ENCODE measurements at regions not wholly inside any gene's neighbourhood (a gene's known extent, or its start where the extent isn't known, plus 50 kb on each side); places are given as distances from the start of the nearest gene placed in this dataset.

- DNase-seq, result no peak
- H3K36me3 ChIP-seq, result no peaks in the 10 kb centered on the region
- no peak overlapping the region for H3K4me3 ChIP-seq
- ATAC-seq, result no peak
- H3K27me3 ChIP-seq, result no peaks in the 10 kb centered on the region
- no peaks in the 10 kb centered on the region for H3K9me3 ChIP-seq
- TF ChIP-seq CTCF (IDR thresholded peaks at IDR 0.05), result no peak
- H3K4me1 ChIP-seq, result no peaks in the 10 kb centered on the region
- intact Hi-C loops (cut with DNase I), result no loop called here
- H3K27ac ChIP-seq, result no peak overlapping the region
Observed at GRCh38 chr14:37857774-37858266, 262.4 kb downstream of the TTC6 start.

GRCh38 chr14:37858733-37859132 is 263.3 kb downstream of the TTC6 start:
- no peak for ATAC-seq
- TF ChIP-seq CTCF (IDR thresholded peaks at IDR 0.05), result no peak
- intact Hi-C loops (cut with DNase I), result no loop called here

GRCh38 chr14:37859177-37859576 is 263.7 kb downstream of the TTC6 start:
- Histone ChIP-seq H3K36me3 (no peaks in the 10 kb centered on the region), H3K27ac (no peak overlapping the region), H3K27me3 (no peaks in the 10 kb centered on the region), H3K4me1 (no peaks in the 10 kb centered on the region), H3K4me3 (no peak overlapping the region), H3K9me3 (no peaks in the 10 kb centered on the region)
- ATAC-seq, result no peak
- DNase-seq, result no peak
- intact Hi-C loops (cut with DNase I), result no loop called here
- TF ChIP-seq CTCF (IDR thresholded peaks at IDR 0.05), result no peak

More at GRCh38 chr14:37858733-37859132, 263.3 kb downstream of the TTC6 start:
- H3K4me1 ChIP-seq, result no peaks in the 10 kb centered on the region
- no peak overlapping the region for H3K4me3 ChIP-seq
- H3K27me3 ChIP-seq, result no peaks in the 10 kb centered on the region
- H3K36me3 ChIP-seq, result no peaks in the 10 kb centered on the region
- H3K9me3 ChIP-seq, result no peaks in the 10 kb centered on the region
- DNase-seq, result no peak
- no peak overlapping the region for H3K27ac ChIP-seq

- Histone ChIP-seq H3K4me1 (no peaks in the 10 kb centered on the region), H3K9me3 (no peaks in the 10 kb centered on the region), H3K4me3 (no peak overlapping the region), H3K27me3 (no peaks in the 10 kb centered on the region), H3K36me3 (no peaks in the 10 kb centered on the region), H3K27ac (no peak overlapping the region)
- DNase-seq (no peak), ATAC-seq (no peak)
- no peak for TF ChIP-seq CTCF (IDR thresholded peaks at IDR 0.05)
- intact Hi-C loops (cut with DNase I), result no loop called here
Observed at GRCh38 chr14:37862263-37862662, 266.8 kb downstream of the TTC6 start.

- H3K27me3 ChIP-seq, result no peaks in the 10 kb centered on the region
- H3K27ac ChIP-seq, result no peak overlapping the region
- H3K4me3 ChIP-seq, result no peak overlapping the region
- DNase-seq (no peak), ATAC-seq (no peak)
- no peaks in the 10 kb centered on the region for H3K9me3 ChIP-seq
- no peaks in the 10 kb centered on the region for H3K36me3 ChIP-seq
- no peaks in the 10 kb centered on the region for H3K4me1 ChIP-seq
- intact Hi-C loops (cut with DNase I), result no loop called here
- TF ChIP-seq CTCF (IDR thresholded peaks at IDR 0.05), result no peak
Observed at GRCh38 chr14:37864128-37864527, 268.7 kb downstream of the TTC6 start.

Data from upper lobe of right lung (tissue), 1 donor.